ENCODE measurements at regions not wholly inside any gene's neighbourhood (a gene's known extent, or its start where the extent isn't known, plus 50 kb on each side); places are given as distances from the start of the nearest gene placed in this dataset.

GRCh38 chr4:38226170-38226569 lies 266.0 kb downstream of the PTTG2 start:
- Histone ChIP-seq H3K36me3 (ENCODE audit: control insufficient read depth, insufficient read depth, low read length) (no peaks in the 10 kb centered on the region), H3K4me2 (ENCODE audit: low read length) (no peak overlapping the region), H3K4me3 (ENCODE audit: low read depth, low read length) (no peak overlapping the region), H3K9me3 (ENCODE audit: control insufficient read depth, low read length) (no peaks in the 10 kb centered on the region), H3K4me1 (no peaks in the 10 kb centered on the region), H2AFZ (no peak overlapping the region), H3K27me3 (ENCODE audit: control insufficient read depth, insufficient read depth, low read length) (no peaks in the 10 kb centered on the region), H3K79me2 (no peaks in the 10 kb centered on the region), H3K27ac (no peak overlapping the region), H3K9ac (no peak overlapping the region)
- TF ChIP-seq CTCF (IDR thresholded peaks at IDR 0.05): no peak

GRCh38 chr4:38230121-38230801 lies 270.1 kb downstream of the PTTG2 start:
- Histone ChIP-seq H2AFZ (no peak overlapping the region), H3K79me2 (no peaks in the 10 kb centered on the region), H3K27ac (no peak overlapping the region), H3K4me1 (no peaks in the 10 kb centered on the region), H3K27me3 (ENCODE audit: control insufficient read depth, insufficient read depth, low read length) (no peaks in the 10 kb centered on the region), H3K9me3 (ENCODE audit: control insufficient read depth, low read length) (no peaks in the 10 kb centered on the region), H3K36me3 (ENCODE audit: control insufficient read depth, insufficient read depth, low read length) (no peaks in the 10 kb centered on the region), H3K9ac (no peak overlapping the region), H3K4me3 (ENCODE audit: low read depth, low read length) (no peak overlapping the region), H3K4me2 (ENCODE audit: low read length) (no peak overlapping the region)
- TF ChIP-seq CTCF (IDR thresholded peaks at IDR 0.05): no peak

- H3K4me2 ChIP-seq (ENCODE audit: low read length): no peak overlapping the region
- H3K36me3 ChIP-seq (ENCODE audit: control insufficient read depth, insufficient read depth, low read length): no peaks in the 10 kb centered on the region
- TF ChIP-seq CTCF (IDR thresholded peaks at IDR 0.05): no peak
- no peak overlapping the region for H3K4me3 ChIP-seq (ENCODE audit: low read depth, low read length)
- no peaks in the 10 kb centered on the region for H3K9me3 ChIP-seq (ENCODE audit: control insufficient read depth, low read length)
- no peaks in the 10 kb centered on the region for H3K27me3 ChIP-seq (ENCODE audit: control insufficient read depth, insufficient read depth, low read length)
- H3K4me1 ChIP-seq: no peaks in the 10 kb centered on the region
- no peaks in the 10 kb centered on the region for H3K79me2 ChIP-seq
- H3K27ac ChIP-seq: no peak overlapping the region
- H3K9ac ChIP-seq: no peak overlapping the region
- no peak overlapping the region for H2AFZ ChIP-seq
Measured at GRCh38 chr4:38230821-38231563, 270.8 kb downstream of the PTTG2 start.

- Histone ChIP-seq H3K27me3 (ENCODE audit: control insufficient read depth, insufficient read depth, low read length) (no peaks in the 10 kb centered on the region), H3K9ac (no peak overlapping the region), H3K4me3 (ENCODE audit: low read depth, low read length) (no peak overlapping the region), H2AFZ (no peak overlapping the region), H3K27ac (no peak overlapping the region), H3K36me3 (ENCODE audit: control insufficient read depth, insufficient read depth, low read length) (no peaks in the 10 kb centered on the region), H3K9me3 (ENCODE audit: control insufficient read depth, low read length) (no peaks in the 10 kb centered on the region), H3K79me2 (no peaks in the 10 kb centered on the region), H3K4me2 (ENCODE audit: low read length) (no peak overlapping the region), H3K4me1 (no peaks in the 10 kb centered on the region)
- TF ChIP-seq CTCF (IDR thresholded peaks at IDR 0.05): no peak
Measured at GRCh38 chr4:38231626-38232025, 271.4 kb downstream of the PTTG2 start.
